Umbilical cord (tissue), 1 donor: ENCODE measurements at regions not wholly inside any gene's neighbourhood (a gene's known extent, or its start where the extent isn't known, plus 50 kb on each side); places are given as distances from the start of the nearest gene placed in this dataset.

Experiments
- DNase-seq: peaks from one replicate; pipeline ENCODE4 v3.0.0-alpha.2; 2015; ENCODE audit warnings: low spot score

DNA sequence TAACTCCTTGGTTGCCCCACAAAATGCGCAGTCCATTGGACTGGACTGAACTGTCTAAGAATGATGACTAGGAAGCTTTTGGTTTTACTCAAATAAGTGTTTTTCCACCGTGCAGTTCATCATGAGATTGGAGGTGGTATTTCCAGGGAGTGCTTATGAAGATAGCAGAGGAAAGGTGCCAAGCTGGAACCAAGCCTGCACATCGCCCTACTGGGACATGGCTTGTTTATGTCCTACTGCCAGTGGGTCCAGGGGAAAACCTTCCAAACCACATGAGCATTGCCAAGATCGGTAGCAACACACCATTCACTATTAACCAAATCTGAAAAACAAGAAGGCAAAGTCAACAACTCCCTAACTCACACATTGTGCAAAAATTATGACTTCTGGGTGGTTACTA is 54.7 kb upstream of the DSCAM start:
- DNase-seq: no peak

- no peak for DNase-seq
Measured at GRCh38 chr21:40902299-40902698, 55.3 kb upstream of the DSCAM start.

DNA sequence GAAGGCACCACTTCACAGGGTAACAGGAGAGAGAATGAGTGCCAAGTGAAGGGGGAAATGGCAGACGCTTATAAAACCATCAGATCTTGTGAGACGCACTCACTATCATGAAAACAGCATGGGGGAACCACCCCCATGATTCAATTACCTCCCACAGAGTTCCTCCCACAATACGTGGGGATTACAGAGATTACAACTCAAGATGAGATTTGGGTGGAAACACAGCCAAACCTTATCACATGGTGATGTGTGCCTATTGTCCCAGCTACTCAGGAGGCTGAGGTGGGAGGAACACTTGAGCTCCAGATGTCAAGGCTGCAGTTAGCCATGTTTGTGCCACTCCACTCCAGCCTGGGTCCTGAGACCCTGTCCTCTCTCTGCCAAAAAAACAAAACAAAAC is 56.0 kb upstream of the DSCAM start:
- no peak for DNase-seq

GRCh38 chr21:40905251-40905650 is 58.3 kb upstream of the DSCAM start:
- no peak for DNase-seq

- DNase-seq: no peak
Measured at GRCh38 chr21:40912375-40912774, 65.4 kb upstream of the DSCAM start.

- DNase-seq: no peak
Measured at GRCh38 chr21:40915114-40915513, 68.2 kb upstream of the DSCAM start.

- DNase-seq: peak; percentile 24
Measured at GRCh38 chr21:40923407-40923806, 76.4 kb upstream of the DSCAM start.

DNA sequence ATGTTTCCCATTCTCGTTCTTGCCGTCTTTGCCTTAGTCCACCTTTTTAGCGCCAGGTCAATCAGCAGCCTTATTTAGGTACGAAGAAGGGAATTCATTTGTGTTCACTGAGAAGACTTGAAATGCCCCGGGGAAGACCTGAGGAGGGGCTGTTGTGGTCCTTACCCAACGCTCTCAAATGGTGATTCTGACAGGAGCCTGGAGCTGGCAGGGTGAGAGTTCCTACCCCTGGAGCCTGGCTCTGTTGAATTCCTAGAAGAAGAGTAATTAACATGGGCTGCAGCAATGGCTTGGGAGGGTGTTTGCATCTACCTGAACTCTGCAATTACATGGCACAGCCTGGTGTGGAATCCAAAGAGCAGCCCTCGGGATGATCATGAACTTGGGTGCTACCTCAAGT is 76.9 kb upstream of the DSCAM start:
- no peak for DNase-seq

- DNase-seq: no peak
Measured at GRCh38 chr21:40924641-40925040, 77.7 kb upstream of the DSCAM start.

GRCh38 chr21:40926238-40926637 is 79.3 kb upstream of the DSCAM start:
- no peak for DNase-seq

DNA sequence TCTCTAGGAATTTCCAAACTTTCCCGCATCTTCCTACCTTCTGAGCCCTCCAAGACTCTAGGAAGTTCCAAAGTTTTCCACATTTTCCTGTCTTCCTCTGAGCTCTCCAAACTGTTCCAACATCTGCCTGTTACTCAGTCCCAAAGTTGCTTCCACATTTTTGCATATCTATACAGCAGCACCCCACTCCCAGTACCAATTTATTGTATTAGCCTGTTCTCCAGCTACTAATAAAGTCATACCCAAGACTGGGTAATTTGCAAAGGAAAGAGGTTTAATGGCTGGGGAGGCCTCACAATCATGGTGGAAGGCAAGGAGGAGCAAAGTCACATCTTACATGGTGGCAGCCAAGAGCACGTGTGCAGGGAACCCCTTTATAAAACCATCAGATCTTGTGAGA is 82.9 kb upstream of the DSCAM start:
- no peak for DNase-seq

DNA sequence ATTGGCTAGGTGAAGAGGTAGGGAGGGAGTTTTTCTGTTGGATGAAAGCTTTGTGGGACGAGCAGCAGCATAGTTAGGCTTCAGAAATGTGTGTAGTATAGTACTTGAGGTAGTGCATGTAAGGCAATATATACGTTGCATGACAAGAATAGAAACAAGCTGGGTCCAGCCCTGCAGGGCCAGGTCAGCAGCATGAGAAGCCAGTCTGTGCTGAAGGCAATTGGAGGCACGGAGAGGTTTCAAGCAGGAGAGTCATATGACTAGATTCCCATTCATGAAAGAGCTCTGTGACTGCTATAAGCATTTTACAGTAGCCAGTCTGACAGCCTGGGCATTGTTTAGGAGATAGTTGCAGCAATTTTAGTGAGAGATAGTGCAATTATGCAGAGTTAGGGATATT is 84.2 kb upstream of the DSCAM start:
- DNase-seq: no peak

- DNase-seq: peak; percentile 74
Measured at GRCh38 chr21:40936178-40936577, 89.2 kb upstream of the DSCAM start.

DNA sequence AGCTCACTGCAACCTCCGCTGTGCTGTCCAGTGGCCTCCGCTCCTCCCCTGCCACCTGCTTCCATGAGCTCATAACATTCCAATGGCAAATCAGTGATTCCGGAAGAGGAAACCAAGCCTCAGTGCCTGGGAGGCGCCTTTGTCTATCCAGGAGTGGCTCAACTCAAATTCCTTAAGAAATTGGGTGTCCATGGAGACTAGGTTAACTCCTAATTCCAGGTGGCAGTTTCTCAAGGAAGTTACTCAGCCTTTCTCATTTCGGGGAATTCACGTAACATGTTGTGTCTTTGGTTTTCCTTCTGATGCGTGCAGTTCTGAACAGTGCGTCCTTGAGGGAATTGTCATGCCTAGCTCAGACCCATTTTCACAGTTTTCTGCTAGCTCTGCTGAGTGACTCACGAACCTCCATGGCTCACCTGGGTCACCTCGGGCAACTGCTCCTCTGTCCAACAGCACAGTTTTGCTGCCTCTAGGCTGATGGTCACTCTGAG is 89.9 kb upstream of the DSCAM start:
- DNase-seq: no peak

- no peak for DNase-seq
Measured at GRCh38 chr21:40938078-40938477, 91.1 kb upstream of the DSCAM start.

DNA sequence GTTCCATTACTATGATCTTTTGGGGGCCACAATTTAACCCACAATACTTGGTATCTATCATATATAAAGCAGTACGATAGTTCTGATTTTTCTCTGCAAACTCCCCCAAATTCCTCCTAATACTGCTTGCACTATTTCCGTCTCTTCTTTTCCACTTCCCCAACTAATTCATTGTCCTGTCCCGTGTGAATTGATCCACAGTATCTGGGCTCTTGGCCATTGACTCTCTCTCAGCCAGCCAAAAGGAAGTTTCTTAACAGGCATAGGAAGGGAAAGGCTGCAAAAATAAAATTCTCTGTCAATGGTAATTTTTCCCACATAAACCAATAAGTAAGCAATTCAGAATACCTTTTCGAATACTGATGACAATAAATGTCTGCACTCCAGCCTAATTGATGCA is 91.7 kb upstream of the DSCAM start:
- DNase-seq: no peak

DNA sequence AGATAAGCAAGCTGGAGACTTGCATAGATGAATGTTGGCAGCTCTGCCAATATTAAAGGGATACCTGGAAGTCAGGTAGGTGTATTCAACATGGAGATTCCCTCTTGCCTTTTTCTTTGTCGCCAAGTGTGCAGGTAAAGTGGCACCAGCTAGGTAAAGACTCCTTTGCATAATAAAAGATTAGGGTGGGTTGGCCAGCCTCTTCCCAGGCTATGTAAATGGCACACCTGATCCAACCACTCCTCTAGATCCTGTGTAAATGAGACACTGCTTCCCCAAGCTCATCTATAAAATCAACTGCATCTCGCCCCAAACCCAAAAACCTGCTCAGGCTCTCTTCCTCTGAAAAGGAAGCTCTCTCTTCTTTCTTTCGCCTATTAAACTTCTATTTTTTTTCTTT is 100.8 kb upstream of the DSCAM start:
- DNase-seq: no peak

DNA sequence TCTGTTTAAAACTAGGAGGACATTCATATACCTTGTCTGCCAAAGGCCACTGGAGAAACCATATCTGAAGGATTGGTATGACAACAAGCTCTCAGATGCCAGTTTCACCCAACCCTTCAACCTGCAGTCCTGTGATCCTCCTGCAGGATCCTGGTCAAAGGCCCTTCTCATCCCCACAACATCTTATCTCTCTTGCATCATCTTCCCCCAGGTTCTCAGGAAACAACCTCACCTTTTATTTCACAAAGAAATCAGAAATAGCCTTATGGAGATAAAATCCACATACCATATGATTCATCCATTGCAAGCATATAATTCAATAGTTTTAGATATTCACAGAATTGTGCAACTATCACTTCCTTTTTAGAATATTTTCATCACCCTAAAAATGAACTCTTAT is 104.0 kb upstream of the DSCAM start:
- DNase-seq: no peak

GRCh38 chr21:40952551-40953323 is 105.8 kb upstream of the DSCAM start:
- no peak for DNase-seq

GRCh38 chr21:40964691-40965090 is 117.7 kb upstream of the DSCAM start:
- DNase-seq: no peak

DNA sequence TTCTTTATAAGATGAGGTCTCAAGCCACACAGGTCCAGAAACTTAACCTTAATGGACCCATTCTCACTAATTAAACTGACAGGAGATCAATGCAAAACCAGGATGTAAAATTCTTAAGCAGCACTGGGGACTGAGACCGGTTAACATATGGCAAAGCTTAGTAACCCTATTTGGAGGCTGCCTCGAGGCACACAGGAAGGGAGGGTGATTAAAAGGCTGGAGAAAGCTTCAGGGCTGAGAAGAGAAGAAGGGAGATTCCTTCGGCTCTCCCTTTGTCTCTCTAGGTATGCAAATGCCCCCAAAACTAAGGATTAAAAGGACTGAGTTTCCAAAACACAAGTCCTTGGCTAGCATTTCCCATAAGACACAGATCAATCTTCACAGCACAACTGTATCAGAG is 120.8 kb upstream of the DSCAM start:
- DNase-seq: no peak

DNA sequence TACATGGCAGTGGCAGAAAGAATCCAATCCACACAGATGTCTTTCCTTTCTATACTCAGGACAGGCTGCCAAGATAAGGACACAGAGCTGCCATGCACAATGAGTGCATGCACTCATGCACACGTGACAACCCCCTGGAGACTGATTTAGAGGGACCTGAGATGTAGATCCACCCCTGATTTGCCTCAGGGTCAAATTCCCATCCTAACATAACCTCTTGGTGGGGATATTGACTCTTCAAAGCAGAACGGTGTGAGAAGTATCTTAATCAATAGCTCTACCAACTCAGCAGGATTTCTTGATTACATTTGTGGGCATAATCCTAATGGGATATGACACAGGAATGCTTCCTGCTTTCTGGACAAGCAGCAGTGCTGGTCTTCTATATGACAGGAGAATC is 125.2 kb upstream of the DSCAM start:
- DNase-seq: no peak

DNA sequence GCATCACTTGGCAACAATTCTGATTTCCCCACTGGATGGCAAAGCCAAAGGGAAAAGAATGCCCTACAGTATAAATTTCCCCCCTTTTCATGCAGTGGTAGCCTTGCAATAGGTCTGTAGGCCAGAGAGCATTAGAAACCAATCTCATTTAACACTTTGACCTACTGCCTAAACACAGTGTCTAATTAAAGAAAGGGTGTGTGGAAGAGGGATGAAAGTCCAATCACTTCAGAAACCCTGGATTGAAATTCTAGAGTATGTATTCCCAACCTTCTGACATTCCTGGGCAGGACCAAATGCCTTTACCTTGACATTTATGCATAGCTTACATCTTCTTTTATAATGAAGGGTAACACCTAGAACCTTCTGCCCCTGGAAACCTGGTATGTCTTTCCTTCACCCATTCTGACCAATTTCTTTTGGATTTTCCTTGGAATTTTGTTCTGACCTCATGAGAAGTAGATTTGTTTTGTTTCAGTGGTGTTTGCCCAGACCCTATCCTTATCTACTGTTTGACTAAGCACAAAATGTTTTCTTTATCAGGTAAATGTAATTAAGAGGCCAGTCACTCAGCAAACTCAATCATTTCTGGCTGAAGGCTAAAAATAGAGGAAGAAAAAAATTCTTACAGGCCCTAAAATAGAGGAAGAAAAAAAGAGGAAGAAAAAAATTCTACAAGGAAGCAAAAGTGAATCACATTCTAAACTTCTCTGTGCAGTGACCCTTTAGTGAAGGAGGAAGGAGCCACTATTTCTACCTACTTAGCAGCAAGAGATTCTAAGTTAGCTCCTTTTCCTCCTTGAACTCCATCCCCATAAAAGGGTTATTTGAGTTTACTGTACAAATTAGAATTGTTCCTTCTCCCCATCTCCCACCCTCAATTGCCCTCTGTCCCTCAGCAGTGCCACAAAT is 129.5 kb upstream of the DSCAM start:
- DNase-seq: peak; percentile 11
